Activated CD8-positive, alpha-beta memory T cell treated with anti-CD3 and anti-CD28 coated beads for 36 hours (primary cell): ENCODE measurements at regions not wholly inside any gene's neighbourhood (a gene's known extent, or its start where the extent isn't known, plus 50 kb on each side); places are given as distances from the start of the nearest gene placed in this dataset.

ENCODE experiments used
- CTCF ChIA-PET: fragments of 350-600 bp; sonication (Branson Sonifier 250); formaldehyde crosslinking; loops from one replicate; lab custom pipeline; 2021; ENCODE audit warnings: antibody characterized with exemption; lab: Charles Lee
- POLR2A ChIA-PET: fragments of 350-600 bp; sonication (Branson Sonifier 250); formaldehyde crosslinking; loops from one replicate; lab custom pipeline; 2021; ENCODE audit warnings: antibody characterized with exemption; lab: Charles Lee

DNA sequence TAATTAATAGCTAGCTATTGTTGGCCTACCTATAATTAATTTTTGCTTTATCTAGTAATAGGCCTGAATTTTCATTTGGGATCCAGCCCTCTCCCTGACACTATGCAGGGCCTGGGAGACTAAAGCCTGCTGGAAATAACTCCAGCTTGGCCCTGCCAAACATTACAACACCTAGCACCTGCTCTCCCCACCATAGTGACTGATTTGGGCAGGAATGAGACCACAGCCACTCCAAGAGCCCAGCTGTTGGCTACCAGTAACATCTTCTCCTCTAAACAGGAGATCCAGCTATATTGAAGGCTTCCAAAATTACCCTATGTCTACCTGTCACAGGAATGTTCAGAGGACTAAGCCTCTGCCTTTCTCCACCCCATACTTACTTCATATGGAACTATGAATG, 225.1 kb downstream of the IDS start:
- CTCF ChIA-PET: no interaction called here
- POLR2A ChIA-PET: no interaction called here

DNA sequence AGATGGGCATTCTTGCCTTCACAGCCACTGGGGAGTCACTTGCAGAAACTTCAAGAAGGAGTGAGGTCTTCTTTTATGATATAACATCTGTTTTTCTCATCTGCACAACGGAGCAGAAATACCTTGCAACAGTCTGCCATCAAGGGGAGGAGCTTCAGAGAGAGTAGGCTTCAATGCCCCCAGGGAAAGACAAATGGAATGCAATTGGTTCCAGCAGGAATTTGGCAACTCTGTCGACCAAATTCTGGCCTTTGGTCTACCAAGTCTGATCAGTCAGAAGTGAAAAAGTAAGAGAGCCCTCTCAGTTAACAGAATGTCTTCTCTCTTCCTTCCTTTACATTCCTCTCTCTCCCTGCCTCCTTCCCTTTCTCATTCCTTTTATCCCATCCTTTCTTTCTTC, 229.3 kb downstream of the IDS start:
- POLR2A ChIA-PET: no interaction called here
- CTCF ChIA-PET: no interaction called here

DNA sequence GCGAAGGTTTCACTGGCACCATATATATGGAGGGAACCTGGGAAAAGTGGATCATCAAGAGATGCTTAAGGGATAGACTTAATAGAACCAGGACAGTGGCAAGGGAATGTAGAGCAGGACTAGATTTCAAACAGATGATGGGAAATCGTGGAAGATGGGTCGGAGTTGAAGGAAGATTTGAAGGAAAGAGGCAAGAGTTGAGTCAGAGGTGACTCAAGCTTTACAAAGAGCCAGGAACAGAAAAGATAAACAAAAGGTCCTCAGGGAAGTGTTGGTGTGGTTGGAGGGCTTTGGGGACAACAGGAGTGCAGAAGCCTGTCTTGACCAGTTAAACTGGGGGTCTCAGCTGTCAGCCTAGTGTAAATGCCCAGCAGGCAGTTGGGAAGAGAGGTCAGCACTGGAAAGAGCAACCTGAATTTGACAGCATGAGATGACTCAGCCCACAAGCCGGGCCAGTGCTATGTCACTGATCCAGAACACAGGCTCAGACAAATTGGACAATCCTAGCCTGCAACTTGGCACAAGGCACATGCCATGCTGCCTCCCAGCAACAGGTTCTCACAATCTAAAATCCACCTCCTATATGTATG, 230.5 kb downstream of the IDS start:
- ChIA-PET CTCF (no interaction called here), POLR2A (no interaction called here)

GRCh38 chrX:149272690-149273463, 232.2 kb downstream of the IDS start:
- ChIA-PET POLR2A (no interaction called here), CTCF (no interaction called here)

DNA sequence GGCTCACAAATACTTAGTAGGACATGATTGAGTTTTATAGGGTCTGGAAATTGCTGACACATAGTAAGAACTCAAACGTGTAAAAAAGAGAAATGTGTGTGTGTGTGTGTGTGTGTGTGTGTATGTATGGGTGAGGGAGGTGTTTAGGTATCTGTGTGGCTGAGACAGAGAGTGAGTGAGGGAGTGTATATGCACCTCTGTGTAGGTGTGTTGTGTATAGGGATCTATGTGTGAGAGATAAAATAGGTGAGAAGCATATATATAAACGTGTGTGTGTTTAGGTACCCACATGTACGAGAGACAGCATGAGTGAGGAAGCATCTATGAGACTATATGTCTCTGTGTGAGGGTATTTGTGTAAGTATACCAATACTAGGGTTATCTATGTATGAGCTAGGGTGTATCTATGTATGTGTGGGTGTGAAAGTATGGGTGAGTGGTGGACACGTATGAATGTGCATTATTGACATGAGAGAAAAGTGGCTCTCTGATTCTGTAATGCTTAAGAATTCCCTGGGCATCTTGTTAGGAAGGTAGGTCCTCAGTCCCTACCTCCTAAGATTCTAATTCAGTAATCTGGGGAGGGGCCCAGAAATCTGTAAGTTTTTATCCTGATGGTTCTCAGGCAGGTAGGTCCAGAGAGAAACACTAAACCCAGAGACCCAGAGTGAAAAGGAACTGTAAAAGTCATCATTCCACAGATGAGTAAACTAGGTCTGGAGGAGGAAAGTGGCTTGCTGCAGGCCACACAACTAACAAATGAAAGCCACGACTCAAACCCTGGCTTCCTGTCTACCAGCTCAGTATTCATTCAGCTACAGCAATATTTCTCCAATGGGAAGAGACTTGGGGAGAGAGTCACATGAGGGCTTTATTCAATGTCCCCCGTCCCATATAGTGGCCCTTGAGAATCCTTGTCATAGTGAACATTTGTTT, 237.0 kb downstream of the IDS start:
- ChIA-PET CTCF (no interaction called here), POLR2A (no interaction called here)

- ChIA-PET CTCF (no interaction called here), POLR2A (no interaction called here)
These were observed 243.0 kb downstream of the IDS start for GRCh38 chrX:149262086-149262485.

DNA sequence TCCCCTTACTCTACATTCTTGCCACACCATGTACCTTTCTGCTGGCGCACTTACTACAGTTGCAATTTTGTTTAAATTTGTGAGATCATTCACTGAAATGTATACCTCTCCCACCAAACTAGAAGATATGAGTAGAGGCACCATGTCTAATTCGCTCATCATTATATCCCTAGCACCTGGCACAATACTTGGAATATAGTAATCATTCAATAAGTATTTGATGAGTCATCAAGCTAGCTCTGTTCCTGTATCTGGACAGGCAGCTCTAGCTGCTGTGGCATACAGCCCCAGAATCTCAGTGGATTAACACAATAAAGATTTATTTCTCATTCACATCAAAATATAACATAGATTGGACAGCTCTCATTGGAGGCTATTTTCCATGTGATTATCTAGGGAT, 245.9 kb downstream of the IDS start:
- CTCF ChIA-PET: no interaction called here
- POLR2A ChIA-PET: no interaction called here

DNA sequence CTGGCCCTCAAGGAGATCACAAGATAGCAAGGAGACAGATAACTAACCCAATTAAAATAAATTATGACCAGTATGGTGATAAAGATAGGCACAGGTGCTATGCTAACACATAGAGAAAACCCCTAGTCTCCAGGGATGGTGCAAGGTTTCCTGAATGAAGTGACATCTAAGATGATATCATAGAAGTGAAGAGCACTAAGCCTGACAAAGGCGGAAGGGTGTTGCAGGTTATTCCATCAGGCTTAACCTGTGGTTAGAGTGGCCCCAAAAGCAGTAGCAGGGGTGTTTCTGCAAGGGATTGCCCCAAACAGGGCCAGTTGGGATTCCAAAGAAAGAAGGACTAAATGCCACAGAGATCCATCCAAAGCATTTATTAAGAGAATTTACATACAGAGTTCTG, 249.2 kb downstream of the IDS start:
- ChIA-PET POLR2A (no interaction called here), CTCF (no interaction called here)

DNA sequence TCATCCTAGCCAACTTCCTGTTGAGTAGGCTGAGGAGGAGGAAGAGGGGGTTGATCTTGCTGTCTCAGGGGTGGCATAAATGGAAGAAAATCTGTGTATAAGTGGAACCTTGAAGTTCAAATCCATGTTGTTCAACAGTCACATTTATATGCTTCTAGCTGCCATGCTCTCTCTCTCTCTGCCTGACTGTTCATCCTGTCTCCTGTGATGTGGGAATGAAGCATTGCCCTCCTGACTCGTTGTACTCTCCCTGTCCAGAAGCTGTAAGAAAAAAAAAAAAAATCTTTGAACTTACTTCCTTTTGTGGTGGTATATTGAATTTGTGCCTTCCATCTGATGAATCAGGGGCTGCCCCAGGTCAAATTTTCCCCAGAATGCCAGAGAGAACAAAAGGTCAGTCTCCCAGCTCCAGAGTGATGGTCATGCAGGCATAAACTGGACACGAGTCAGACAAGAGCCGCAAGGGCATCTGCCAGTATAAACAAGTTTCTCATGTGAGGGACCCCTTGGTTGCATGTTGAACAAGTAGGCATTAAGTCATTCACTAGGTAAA, 257.0 kb downstream of the IDS start:
- POLR2A ChIA-PET: no interaction called here
- CTCF ChIA-PET: no interaction called here

GRCh38 chrX:149230689-149231088, 274.4 kb downstream of the IDS start:
- POLR2A ChIA-PET: no interaction called here

DNA sequence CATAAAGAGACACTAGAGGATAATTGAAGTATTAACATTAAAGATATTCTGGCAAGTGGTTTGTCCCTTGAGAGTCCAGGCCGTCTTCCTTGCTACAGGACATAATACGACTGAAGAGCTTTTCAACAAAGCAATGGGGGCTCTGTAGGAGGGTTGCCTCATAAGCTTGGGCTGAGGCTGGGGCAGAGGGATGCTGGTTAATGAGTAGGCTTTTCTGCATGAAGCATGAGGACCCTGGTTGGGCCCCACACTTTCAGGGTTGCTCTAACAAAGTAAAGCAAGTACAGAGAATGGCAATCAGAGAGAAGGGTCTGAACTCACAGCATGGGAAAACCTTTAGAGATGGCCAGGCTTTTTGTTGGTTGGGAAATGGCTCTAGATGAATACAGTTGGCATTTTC, 281.3 kb downstream of the IDS start:
- ChIA-PET CTCF (no interaction called here), POLR2A (no interaction called here)

More at GRCh38 chrX:149230689-149231088, 274.4 kb downstream of the IDS start:
- CTCF ChIA-PET: no interaction called here

GRCh38 chrX:149222040-149222439, 283.1 kb downstream of the IDS start:
- ChIA-PET CTCF (no interaction called here), POLR2A (no interaction called here)

- ChIA-PET CTCF (no interaction called here), POLR2A (no interaction called here)
These were observed 283.9 kb downstream of the IDS start for GRCh38 chrX:149221230-149221629.

- ChIA-PET CTCF (no interaction called here), POLR2A (no interaction called here)
These were observed 291.8 kb downstream of the IDS start for GRCh38 chrX:149213264-149213663.

DNA sequence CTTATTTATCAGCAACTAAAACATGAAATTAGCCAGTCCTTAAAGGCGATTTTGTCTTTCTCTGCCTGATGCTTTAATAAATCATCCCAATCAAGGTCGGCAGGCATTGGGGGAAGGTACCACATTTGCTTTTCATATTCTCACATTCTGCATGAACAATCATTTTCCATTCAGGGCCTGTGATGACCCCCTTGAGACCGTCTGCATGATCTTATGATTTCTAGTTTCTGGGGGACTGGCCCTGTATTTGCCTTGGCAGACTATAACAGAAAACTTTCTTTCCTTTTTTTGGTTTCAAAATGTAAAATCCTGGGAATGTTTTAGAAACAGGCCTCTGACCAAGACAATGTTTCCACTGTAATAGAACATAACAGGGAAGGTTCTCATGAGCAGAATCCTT, 296.8 kb downstream of the IDS start:
- POLR2A ChIA-PET: no interaction called here
- CTCF ChIA-PET: no interaction called here

DNA sequence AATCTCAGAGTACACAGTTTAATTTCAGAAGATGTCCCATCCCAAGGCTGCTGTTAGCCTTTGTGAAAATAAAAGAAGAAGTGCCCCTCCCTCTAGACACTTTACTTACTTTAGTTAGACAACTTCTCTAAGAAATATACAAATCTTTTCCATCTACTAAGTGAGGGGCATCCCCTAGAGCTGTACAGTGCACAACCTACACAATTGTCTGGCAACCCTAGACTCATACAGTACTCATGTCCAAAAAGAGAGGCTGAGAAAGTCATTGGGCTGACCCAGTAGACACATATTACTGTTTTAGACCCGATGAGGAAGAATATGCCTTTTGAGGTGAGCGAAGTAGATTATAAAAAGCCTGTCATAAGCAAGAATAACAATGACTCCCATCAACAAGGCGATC, 297.6 kb downstream of the IDS start:
- POLR2A ChIA-PET: no interaction called here
- CTCF ChIA-PET: no interaction called here

- ChIA-PET CTCF (no interaction called here), POLR2A (no interaction called here)
These were observed 299.2 kb downstream of the IDS start for GRCh38 chrX:149205937-149206336.

- POLR2A ChIA-PET: no interaction called here
- CTCF ChIA-PET: no interaction called here
These were observed 300.0 kb downstream of the IDS start for GRCh38 chrX:149205081-149205480.

DNA sequence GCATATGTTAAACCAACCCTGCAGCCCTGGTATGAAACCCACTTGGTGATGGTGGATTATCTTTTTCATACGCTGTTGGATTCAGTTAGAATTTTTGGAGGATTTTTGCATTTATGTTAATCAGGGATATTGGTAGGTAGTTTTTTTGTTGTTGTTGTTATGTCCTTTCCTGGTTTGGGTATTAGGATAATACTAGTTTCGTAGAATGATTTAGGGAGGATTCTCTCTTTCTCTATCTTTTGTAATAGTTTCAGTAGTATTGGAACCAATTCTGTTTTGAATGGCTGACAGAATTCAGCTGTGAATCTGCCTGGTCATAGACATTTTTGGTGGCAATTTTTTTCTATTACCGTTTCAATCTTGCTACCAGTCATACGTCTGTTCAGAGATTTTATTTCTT, 305.4 kb downstream of the IDS start:
- ChIA-PET CTCF (no interaction called here), POLR2A (no interaction called here)

- CTCF ChIA-PET: no interaction called here
- POLR2A ChIA-PET: no interaction called here
These were observed 305.9 kb downstream of the IDS start for GRCh38 chrX:149198980-149199732.
